ENCODE measurements at regions not wholly inside any gene's neighbourhood (a gene's known extent, or its start where the extent isn't known, plus 50 kb on each side); places are given as distances from the start of the nearest gene placed in this dataset.

DNA sequence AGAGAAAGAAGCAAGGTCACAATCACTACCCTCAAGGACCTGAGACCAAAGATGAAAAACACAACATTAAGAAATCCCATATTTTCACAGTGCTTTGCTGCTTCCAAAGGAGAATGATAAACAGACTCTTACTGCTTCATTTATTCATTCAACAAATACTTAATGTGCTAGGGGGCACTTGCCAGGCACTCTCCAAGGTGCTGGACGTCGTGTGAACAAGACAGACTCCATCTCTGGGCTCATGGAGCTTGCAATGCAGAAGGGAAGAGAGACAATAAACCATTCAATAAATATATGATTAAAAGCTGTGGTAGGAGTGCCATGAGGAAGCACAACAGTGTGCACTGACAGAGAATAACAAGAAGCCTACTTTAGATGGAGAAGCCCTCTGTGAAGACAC, 327.7 kb downstream of the CDK5RAP2 start:
- H3K4me3 ChIP-seq = no peak overlapping the region
- no peaks in the 10 kb centered on the region for H3K27me3 ChIP-seq
- TF ChIP-seq POLR2A (IDR thresholded peaks at IDR 0.05) = no peak
- TF ChIP-seq, protein P1, sequence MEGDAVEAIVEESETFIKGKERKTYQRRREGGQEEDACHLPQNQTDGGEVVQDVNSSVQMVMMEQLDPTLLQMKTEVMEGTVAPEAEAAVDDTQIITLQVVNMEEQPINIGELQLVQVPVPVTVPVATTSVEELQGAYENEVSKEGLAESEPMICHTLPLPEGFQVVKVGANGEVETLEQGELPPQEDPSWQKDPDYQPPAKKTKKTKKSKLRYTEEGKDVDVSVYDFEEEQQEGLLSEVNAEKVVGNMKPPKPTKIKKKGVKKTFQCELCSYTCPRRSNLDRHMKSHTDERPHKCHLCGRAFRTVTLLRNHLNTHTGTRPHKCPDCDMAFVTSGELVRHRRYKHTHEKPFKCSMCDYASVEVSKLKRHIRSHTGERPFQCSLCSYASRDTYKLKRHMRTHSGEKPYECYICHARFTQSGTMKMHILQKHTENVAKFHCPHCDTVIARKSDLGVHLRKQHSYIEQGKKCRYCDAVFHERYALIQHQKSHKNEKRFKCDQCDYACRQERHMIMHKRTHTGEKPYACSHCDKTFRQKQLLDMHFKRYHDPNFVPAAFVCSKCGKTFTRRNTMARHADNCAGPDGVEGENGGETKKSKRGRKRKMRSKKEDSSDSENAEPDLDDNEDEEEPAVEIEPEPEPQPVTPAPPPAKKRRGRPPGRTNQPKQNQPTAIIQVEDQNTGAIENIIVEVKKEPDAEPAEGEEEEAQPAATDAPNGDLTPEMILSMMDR (IDR thresholded peaks at IDR 0.05) = no peak
- no peaks in the 10 kb centered on the region for H3K4me1 ChIP-seq
- no peaks in the 10 kb centered on the region for H3K36me3 ChIP-seq
- H3K9me3 ChIP-seq = no peaks in the 10 kb centered on the region
- intact Hi-C loops (cut with DNase I) = no loop called here
- WGBS (ENCODE audit: insufficient coverage, low coverage, low lambda C conversion rate, missing lambda C conversion rate) = 26% methylated on average over 2 of the region's 2 CpGs
- ATAC-seq (no peak), DNase-seq (no peak)
- no peak overlapping the region for H3K27ac ChIP-seq

DNA sequence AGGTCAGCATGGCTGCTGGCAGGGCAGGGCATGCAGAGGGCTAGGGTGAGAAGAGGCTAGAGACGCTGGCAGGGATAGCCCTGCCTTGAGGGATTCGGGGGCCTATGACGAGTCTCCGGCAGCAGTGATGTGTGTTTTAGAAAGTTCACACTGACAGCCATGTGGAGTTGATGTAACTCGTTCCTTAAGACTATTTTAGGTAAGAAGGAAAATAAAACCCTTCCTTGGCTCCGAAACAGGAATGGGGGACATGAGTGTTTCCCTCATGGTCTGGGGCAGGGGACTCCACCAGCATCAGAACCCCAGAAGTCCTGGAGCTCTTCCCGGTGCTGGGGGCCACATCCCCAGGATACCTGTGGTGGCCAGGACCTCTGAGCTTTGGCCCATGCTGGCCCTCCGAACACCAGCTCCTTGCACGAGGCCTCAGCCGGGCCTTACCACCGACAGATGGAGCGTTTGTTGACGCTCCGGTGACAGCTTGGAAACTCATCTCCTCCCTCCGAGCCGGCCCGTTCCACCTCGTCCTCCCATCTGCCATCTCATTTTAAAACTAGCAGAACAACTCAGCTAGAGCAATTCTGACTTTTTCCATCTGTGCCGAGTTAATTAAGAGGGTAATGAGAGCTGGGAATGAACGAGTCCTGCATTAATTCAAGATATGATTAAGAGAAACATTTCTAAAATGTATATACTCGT, 337.7 kb downstream of the CDK5RAP2 start:
- ATAC-seq = no peak
- Histone ChIP-seq H3K36me3 (no peaks in the 10 kb centered on the region), H3K27ac (no peak overlapping the region), H3K27me3 (no peaks in the 10 kb centered on the region), H3K4me3 (no peak overlapping the region), H3K9me3 (no peaks in the 10 kb centered on the region), H3K4me1 (no peaks in the 10 kb centered on the region)
- 74% methylated on average over 15 of the region's 21 CpGs for WGBS (ENCODE audit: insufficient coverage, low coverage, low lambda C conversion rate, missing lambda C conversion rate)
- no peak for DNase-seq
- intact Hi-C loops (cut with DNase I) = no loop called here
- TF ChIP-seq, protein P1 (IDR thresholded peaks at IDR 0.05) = no peak
- TF ChIP-seq POLR2A (IDR thresholded peaks at IDR 0.05) = no peak

GRCh38 chr9:120236596-120236995, 343.4 kb downstream of the CDK5RAP2 start:
- Histone ChIP-seq H3K27me3 (no peaks in the 10 kb centered on the region), H3K36me3 (no peaks in the 10 kb centered on the region), H3K27ac (no peak overlapping the region), H3K4me3 (no peak overlapping the region), H3K9me3 (no peaks in the 10 kb centered on the region), H3K4me1 (no peaks in the 10 kb centered on the region)
- intact Hi-C loops (cut with DNase I) = no loop called here
- 90% methylated on average over 1 of the region's 1 CpG for WGBS (ENCODE audit: insufficient coverage, low coverage, low lambda C conversion rate, missing lambda C conversion rate)
- no peak for DNase-seq
- no peak for ATAC-seq
- no peak for TF ChIP-seq POLR2A (IDR thresholded peaks at IDR 0.05)
- TF ChIP-seq, protein P1 (IDR thresholded peaks at IDR 0.05) = no peak

DNA sequence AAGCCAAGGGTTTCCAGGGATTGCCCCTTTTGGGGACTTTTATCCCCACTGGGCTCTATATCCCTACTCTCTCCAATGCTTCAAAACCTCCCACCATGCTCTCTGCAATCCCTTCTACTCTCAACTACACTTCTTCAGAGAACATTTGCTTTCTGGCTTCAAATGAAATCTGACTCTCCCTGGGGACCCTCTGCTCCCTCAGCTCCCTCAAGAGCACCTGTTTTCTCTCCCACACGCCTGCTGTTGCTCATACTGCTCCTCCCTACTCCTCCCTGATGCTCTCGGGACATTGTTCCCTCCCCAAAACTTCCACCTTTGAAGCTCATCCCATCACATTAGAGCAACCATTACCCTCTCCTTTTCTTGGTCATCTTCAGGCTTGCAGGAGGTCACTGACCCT, 344.9 kb downstream of the CDK5RAP2 start:
- intact Hi-C loops (cut with DNase I) = no loop called here
- H3K36me3 ChIP-seq = no peaks in the 10 kb centered on the region
- DNase-seq (no peak), ATAC-seq (no peak)
- H3K27me3 ChIP-seq = no peaks in the 10 kb centered on the region
- H3K9me3 ChIP-seq = no peaks in the 10 kb centered on the region
- 58% methylated on average over 2 of the region's 2 CpGs for WGBS (ENCODE audit: insufficient coverage, low coverage, low lambda C conversion rate, missing lambda C conversion rate)
- no peak overlapping the region for H3K27ac ChIP-seq
- TF ChIP-seq, protein P1 (IDR thresholded peaks at IDR 0.05) = no peak
- TF ChIP-seq POLR2A (IDR thresholded peaks at IDR 0.05) = no peak
- no peak overlapping the region for H3K4me3 ChIP-seq
- H3K4me1 ChIP-seq = no peaks in the 10 kb centered on the region
